ENCODE measurements at regions not wholly inside any gene's neighbourhood (a gene's known extent, or its start where the extent isn't known, plus 50 kb on each side); places are given as distances from the start of the nearest gene placed in this dataset.

- CTCF ChIA-PET: no interaction called here
- POLR2A ChIA-PET: no interaction called here
- no peak for DNase-seq (ENCODE audit: extremely low spot score)
- no peak for TF ChIP-seq CTCF (IDR thresholded peaks at IDR 0.05; ENCODE audit: control extremely low read depth, extremely low read depth, low read depth, missing control alignments)
Measured at GRCh38 chr1:218592688-218593087, 247.6 kb downstream of the TGFB2 start.

GRCh38 chr1:218600968-218601367 lies 255.8 kb downstream of the TGFB2 start:
- no peak for TF ChIP-seq CTCF (IDR thresholded peaks at IDR 0.05; ENCODE audit: control extremely low read depth, extremely low read depth, low read depth, missing control alignments)
- CTCF ChIA-PET: no interaction called here
- POLR2A ChIA-PET: no interaction called here
- DNase-seq (ENCODE audit: extremely low spot score): no peak

GRCh38 chr1:218604217-218604616 lies 259.1 kb downstream of the TGFB2 start:
- CTCF ChIA-PET: interaction anchor here (1.0 kb wide), 1 partner anchor 9 kb away, joined by 3 read pairs; no protein-coding TSS in a partner anchor
- POLR2A ChIA-PET: no interaction called here

GRCh38 chr1:218611916-218612585 lies 266.9 kb downstream of the TGFB2 start:
- DNase-seq (ENCODE audit: extremely low spot score): no peak
- ChIA-PET CTCF (interaction anchor here (1.2 kb wide), 2 partner anchors 8 to 9 kb away, joined by 3 read pairs; no protein-coding TSS in a partner anchor), POLR2A (no interaction called here)
- TF ChIP-seq CTCF (IDR thresholded peaks at IDR 0.05; ENCODE audit: control extremely low read depth, extremely low read depth, low read depth, missing control alignments): no peak

More at GRCh38 chr1:218604217-218604616, 259.1 kb downstream of the TGFB2 start:
- DNase-seq (ENCODE audit: extremely low spot score): no peak
- TF ChIP-seq CTCF (IDR thresholded peaks at IDR 0.05; ENCODE audit: control extremely low read depth, extremely low read depth, low read depth, missing control alignments): no peak

- CTCF ChIA-PET: interaction anchor here (1.0 to 1.2 kb wide), 3 partner anchors 8 to 11 kb away, joined by 3 read pairs; no protein-coding TSS in a partner anchor
- POLR2A ChIA-PET: no interaction called here
- no peak for DNase-seq (ENCODE audit: extremely low spot score)
- TF ChIP-seq CTCF (IDR thresholded peaks at IDR 0.05; ENCODE audit: control extremely low read depth, extremely low read depth, low read depth, missing control alignments): no peak
Measured at GRCh38 chr1:218613105-218613504, 268.0 kb downstream of the TGFB2 start.

- TF ChIP-seq CTCF (IDR thresholded peaks at IDR 0.05; ENCODE audit: control extremely low read depth, extremely low read depth, low read depth, missing control alignments): no peak
- no peak for DNase-seq (ENCODE audit: extremely low spot score)
- ChIA-PET CTCF (interaction anchor here (1.0 kb wide), 1 partner anchor 11 kb away, joined by 3 read pairs; no protein-coding TSS in a partner anchor), POLR2A (no interaction called here)
Measured at GRCh38 chr1:218614031-218614430, 268.9 kb downstream of the TGFB2 start.

Data from GM10248 (cell line).